ENCODE measurements at regions not wholly inside any gene's neighbourhood (a gene's known extent, or its start where the extent isn't known, plus 50 kb on each side); places are given as distances from the start of the nearest gene placed in this dataset.

DNA sequence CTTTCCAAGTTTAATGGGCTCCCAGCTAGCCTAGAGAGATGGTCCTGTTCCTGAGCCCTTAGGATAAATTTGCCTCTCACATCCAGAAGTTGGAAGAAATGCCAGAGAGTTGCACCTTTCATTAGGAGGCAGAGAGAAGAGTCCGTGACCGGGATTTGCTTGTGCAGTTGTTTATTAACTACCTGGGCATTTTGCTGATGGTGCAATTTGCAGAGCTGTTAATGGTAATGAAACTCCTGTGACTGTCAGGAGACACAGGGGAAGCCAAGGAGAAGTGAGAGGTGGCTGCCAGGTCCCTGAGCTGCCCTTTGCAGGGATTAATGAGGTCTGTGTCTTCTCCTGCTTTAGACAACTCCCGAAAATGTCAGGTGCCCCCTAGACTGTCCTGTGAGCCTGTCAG, 69.1 kb upstream of the B3GAT1 start:
- DNase-seq, result no peak

DNA sequence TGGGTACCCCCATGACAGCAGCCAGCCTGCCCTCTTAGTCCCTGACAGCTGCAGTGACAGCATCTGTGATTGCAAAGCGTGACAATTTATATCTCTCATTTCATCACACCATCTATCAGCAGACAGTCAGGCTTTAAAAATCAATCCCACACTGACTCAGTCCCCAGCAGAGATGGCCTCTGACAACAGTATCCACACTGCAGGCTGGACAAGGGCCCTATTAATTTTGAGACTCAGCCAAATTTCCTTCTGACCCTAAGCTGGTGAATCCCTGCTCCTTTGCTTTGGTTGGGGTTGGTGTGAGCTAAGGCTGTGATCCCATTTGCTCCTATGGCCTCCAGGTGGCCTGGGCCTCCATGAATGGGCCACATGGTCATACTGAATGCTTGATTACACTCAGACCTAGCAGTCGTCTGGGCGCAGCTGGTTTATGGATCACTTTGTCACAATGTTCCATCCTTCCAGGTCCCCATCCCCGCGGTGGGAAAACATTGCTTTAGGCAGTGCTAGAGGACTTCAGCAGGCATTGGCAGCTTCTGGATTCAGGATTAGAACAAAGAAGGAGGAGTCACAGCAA, 68.2 kb upstream of the B3GAT1 start:
- DNase-seq, result no peak

DNA sequence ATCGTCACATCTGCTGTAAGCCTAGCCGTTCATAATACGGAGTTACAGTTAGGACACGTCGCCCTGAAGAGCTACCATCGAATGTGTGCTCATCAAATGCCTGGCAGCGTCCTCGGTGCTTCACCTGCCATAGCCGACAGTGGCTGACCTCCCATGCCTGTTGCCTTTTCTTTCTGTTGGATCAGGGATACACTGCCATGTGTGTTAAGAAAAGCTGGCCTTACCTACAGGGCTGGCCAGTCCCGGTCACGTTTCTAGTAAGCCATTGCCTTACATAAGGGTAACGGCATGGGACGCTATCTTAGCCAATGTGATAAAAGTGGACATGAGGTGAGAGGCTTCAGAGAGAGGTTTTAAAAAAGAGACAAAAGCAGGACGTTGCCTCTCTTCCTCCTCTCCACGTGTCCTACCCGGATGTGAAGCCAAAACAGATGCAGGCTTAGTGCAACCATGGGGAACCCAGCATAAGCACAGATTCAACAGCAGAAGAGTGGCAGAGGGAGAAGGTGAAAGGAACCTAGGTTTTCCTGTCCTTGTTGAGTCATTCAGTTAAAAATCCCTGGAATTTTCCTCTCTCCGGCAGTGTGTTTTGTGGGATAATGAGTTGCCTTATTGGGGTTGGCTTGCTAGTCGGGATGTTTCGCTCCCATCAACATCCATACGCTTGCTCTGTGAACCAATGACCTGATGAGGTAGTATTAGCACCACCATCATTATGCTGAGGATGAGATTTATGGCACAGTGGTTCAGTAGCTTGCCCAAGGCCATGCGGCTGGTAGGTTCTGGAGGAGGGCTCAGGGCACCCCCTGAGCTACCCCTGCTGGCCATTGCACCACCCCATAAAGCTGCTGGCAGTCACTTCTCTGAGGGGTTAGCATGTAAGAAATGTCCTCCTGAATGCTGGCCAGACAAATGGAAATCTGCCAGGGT, 67.4 kb upstream of the B3GAT1 start:
- DNase-seq, result no peak

DNA sequence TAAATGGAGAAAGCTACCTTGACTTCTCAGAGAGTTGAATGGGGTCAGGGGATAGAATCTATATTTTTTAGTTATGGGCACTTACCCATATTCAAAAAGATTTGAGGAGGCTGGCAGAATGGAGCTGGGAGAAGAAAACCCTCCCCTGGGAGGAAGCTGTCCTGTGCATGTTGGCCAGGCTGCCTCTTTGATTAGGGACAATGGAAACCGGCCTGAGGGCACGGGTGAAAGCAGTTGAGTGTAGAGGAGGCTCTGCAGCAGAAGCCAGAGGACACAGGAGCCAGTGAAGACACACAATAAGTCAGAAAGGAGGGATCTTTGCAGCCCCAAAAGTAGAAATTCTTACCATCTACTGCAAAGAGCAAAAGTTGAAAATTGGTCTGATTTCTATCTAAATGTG, 66.6 kb upstream of the B3GAT1 start:
- DNase-seq, result no peak

DNA sequence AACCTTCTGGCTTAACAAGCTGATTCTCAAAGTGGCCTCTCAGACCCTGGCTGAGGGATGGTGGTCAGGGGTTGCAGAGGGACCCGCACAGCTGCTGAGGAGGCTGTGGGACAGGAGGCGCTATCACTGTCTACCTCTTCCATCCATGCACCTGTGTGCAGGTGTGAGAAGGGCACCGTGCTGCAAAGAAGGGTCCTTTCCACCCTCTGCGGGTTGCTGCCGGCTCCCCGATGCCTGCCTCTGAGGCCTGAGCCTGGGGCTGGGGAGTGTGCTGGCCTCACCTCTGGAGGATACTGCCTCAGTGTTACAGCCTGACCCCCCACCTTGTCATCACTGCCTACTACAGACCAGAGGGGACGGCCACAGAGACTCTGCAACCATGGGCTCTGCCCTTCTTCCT, 66.1 kb upstream of the B3GAT1 start:
- no peak for DNase-seq

DNA sequence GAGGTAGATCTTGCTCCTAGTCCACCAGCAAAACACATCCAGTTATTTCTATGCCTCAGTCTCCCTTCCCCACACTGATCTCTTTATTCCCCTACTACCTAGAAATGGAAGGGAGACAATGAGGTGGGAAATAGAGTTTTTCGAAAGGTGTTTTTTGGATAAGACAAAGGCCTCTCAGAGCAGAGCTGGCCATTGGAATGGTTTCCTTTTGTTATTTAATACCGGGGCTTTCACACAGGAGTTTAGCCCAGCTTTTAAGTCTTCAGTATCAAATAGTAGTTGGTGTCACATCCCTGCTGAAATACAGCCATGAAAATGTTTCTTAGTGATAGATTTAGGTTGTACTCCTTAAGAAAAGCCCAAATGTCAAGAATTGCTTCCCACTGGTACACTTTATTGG, 65.4 kb upstream of the B3GAT1 start:
- DNase-seq, result no peak

DNA sequence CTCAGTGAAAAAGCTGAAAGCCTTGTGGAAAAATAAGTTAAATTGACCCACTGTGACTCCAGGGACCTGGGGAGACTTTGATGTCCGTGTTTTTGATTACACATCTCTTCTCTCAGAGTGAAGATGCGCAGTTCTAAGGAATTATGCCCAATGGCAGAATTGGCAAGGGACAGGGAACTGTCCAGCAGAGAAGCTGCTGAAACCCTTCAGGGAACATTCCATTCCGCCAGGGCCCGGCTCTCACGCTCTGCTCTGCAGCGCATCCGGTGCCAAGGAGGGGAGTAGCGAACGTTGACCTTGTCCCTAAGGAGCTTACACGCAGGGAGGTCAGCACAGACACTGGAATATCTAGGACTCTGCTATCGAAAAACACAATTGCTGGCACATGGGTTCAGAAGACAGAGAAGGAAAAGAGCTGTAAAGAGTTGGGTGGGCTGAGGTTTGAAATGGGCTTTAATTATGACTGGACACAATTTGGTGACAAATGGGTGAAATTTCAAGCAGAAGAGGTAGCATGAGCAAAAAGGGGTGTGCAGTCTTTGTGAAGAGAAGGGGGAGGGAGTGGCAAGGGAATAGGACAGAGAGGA, 64.5 kb upstream of the B3GAT1 start:
- DNase-seq, result no peak

DNA sequence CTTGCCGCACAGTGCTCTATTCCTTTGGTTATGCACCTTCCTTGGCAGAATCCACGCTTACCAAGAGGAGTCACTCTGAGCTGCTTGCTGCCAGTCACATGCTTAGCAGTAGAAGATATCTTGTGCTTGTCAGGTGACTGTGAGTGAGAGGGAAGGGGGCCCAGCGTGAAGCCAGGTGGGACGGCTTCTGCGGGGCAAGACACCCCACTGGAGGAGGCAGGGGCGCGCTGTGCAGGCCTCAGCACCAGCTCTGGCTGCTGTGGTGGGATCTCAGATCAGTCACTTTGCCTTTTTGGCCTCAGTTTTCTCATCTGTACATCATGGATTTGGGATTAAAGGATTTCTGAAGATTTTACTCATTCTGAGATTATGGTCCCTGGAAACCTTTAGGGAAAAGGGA, 63.9 kb upstream of the B3GAT1 start:
- no peak for DNase-seq

DNA sequence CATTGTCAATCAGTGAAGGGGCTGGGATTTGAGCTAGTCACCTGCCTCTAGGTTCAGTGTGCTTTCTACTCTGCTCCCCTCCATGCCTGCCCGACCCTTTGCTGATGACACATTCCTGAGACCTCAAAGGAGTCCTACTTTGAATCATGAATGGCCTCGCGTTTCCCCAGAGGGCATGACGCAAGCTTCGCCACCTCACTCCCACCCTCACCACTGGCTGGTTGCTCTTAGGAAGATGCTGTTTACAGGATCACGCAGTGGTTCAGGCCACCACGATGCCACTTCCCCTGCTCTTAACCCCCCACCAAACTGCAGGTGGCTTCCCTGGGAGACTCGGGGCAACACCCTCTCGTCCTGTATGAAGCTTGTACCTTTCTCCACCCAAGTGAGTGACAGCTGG, 62.9 kb upstream of the B3GAT1 start:
- no peak for DNase-seq

DNA sequence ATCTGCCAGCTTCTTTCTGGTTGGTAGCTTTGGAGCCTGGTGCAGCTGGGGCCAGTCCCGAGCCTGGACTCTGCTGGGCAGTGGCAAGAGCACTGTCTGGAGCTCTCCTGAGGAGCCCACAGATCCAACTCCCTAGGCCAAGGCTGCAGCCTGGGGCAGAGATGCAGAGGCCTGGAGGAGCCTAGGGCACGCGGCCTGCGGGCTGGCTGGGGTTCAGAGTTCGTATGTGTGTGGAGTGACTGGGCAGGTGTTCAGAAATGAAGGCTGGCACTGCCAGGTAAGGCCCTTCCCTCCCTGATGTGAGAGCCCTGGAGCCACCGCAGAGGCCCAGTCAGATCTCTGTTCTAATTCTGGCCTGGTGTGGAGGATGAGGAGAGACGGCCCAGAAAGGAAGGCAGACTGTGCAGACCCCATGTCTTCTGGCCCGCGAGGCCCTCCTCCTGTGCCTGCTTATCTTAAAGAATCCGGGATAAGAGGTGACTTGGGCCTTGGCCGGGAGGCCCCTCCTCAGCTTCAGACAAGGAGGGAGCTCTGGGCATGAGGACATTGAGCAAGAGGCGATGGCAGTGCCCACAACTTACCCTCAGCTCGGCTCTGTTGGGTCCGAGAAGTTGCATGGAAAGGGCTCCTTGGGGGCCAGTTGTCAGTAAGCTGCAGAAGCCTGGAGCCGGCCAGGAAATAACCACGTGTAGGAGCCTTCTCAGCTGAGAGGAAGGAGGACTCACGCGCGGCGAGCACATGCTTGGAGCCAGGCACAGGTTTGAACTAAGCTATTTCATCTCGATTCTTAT, 62.2 kb upstream of the B3GAT1 start:
- DNase-seq, result no peak

DNA sequence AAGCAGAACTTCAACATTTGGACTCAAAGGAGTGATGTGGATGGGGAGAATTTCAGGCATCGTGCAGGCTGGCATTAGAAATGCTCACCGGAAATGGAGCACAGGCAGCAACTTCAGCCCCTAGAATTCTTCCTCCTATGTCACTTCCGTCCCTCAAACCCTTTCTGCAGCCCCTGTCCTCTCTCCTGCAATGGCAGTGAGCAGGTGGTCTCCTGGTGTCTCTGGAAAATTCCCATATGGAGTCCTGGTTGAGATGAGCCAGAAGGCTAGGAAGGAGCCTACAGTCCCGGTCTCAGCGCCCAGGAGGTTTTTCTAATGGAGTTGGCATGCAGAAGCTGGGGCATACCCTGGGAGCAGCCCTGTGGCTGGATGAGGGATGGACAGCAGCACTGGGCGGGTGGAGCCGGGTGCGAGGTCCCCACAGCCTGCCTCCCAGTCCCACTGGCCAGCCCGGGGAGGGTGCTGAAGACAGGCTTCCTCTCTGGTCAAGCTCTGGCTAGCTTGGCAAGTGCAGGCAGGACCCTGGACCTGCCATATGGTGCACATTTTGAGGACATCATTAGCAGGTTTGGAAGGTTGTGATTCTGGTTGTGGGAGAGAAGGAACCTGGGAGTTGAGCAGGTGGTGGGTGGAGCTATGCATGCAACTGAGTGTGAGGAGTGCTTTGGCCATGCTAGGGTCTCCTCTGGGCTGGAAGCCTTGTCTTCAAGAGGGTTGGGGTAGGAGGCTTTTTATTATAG, 59.8 kb upstream of the B3GAT1 start:
- no peak for DNase-seq

DNA sequence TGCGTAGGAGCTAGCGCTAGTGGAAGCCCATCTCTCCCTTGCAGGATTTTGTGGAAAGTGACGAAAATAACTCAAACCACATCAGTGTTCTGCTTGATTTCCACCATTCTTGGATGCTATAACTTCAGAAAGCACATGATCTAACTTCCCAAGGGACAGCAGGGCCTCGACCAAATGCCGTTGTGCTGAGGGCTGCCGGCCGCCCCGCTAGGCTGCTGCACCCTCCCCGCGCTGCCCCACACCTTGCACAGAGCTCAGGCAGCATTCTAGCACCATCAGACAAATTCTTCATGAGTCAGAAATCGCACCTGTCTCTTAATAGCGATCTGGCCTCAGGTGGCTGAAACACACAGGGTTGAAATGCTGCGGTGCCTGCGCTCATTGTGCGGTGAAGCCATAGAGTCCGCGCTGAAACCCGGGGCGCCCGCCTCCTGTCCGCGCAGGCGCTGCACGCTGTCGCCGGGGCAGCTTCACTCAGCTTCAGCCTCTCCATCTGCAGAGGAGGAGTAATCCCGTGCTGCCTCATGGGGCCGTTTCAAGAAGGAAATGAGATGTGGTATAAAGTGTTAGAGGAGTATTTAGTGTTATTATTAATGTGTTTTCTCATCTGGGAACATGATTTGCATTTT, 59.2 kb upstream of the B3GAT1 start:
- peak; percentile 4 for DNase-seq

DNA sequence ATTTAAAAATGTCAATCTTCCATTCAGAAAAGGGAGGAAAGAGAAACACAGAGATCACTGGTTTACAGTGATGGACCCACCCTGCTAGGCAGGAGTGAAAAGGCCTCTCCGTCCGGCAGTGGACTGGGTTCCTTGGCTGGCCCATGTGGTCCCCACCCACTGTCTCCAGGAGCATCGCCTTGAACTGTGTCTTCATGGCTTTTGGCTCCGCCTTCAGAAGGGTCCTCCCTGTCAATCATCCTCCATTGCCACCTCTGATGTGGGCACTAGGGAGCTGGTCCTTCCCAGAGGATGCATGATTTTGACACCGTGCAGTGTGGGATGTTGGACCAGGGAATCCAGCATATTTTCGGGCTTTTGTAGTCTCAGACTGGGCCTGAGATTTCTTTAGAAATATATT, 58.2 kb upstream of the B3GAT1 start:
- no peak for DNase-seq

DNA sequence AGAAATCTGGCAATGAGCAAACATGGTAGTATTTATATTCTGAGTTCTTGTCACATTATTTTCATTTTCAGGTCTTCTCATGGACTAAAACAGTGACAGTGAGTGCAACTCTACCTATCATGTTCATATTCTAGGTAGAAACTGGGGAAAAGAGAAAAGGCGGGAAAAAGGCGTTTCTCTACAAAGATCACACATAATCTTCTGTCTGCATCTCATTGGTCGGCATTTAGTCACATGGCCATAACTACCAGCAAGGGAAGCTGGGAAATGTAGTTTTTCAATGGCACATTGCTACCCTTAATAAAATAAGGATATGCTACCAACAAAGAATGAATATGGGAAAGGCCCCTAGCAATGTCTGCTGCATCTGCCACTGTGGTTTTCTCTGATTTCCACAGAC, 57.6 kb upstream of the B3GAT1 start:
- DNase-seq, result no peak

DNA sequence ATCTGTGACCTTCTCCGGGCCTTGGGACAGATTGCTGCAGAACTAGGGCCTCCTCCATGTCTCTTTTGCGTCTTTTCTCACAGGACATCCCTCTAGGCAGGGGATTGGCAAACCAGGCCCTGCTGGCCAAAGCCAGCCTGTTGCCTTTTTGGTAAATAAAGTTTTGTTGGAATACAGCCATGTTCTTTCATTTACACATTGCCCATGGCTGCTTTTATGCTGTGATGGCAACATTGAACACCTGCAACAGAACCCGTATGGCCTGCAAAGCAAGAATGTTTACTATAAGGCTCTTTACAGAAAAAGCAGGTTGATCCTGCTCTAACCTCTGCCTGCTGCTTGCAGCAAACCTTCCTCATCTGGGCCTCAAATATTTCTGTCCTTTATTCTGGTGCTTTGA, 56.8 kb upstream of the B3GAT1 start:
- no peak for DNase-seq

DNA sequence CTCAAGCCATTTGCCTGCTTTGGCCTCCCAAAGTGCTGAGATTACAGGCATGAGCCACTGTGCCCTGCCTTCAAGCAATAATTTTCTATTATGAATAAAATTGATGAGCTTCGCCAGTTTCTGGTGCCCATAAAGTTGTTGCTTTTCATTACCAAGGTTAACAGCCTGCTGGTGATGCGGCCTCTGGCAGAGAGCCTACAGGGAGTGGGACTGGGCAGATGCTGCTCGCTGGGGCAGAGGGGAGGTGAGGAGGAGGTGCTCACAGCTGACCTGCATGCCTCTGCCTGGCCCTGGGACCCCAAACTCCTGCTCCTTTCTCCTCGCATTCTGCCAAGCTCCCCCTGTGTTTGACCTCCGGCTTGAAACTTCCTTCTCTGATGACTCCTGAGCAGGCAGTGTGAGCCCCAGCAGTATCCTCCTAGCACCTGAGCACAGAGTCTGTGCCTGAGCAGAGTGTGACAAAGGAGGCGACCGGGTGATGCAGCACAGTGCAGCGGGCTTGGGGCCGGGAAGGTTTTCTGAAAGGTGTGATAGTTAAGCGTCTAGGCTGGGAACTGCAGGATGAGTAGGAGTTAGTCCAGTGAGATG, 56.1 kb upstream of the B3GAT1 start:
- no peak for DNase-seq

DNA sequence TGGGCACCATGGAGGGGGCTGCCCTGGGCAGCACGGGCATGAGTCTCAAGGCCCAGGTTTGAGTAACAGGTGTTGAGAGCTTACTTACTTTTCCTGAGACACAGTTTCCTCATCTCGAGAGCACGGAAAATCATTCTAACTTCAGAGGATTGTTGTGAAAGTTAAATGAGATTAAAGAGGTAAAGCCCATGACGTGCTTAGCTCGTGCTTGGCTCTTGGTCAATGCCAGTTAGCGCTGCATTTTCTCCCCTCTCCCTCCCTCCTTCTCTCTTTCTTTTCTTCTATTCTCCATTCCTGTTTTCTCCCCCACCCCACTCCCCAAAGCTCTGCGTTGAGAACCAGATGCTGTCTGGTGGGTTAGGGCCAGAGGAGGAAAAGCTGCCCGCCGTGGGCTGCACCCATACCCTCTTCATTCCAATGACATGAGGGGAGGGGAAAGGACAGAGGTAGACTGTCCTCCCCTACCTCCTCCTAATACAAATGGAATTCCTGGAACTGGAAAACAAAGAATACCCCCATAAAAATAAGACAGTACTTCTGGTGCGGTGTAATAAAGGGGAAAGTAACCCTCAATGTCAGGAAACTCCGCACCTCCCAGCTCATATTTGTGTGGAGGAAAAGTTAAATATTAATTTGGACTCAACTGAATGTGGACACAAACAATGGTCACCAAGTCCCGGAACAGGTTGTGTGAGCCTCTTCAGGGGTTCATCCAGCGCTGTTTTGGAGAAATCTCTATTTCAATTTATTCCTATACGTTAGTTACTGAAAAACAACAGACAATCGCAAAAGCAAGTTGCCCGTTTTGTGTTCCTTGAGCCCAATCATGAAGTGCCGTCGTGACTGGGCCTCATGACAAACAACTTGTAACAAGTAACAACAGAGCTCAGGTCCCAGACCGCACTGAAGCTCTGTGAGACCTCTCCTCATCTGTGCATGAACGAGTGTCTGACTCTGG, 54.8 kb upstream of the B3GAT1 start:
- no peak for DNase-seq

DNA sequence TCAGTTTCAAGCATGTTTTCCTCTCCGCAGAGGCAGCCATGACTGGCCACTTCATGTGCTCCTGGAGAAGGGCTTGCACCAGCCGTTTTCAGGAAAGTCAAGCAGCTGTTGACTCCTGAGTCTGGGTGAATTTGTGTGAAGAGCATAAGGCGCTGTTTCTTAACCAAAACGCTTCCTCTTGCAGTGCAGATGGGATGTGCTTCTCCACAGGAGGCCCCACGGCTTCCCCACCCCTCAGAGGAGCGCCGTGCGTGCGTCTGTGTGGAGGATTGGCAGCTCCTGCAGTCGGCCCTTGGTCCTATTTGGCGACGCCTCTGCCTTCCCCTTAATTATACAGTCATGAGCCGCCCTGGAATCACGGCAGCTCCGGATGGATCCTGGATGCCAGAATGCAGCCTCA, 54.1 kb upstream of the B3GAT1 start:
- DNase-seq, result no peak

DNA sequence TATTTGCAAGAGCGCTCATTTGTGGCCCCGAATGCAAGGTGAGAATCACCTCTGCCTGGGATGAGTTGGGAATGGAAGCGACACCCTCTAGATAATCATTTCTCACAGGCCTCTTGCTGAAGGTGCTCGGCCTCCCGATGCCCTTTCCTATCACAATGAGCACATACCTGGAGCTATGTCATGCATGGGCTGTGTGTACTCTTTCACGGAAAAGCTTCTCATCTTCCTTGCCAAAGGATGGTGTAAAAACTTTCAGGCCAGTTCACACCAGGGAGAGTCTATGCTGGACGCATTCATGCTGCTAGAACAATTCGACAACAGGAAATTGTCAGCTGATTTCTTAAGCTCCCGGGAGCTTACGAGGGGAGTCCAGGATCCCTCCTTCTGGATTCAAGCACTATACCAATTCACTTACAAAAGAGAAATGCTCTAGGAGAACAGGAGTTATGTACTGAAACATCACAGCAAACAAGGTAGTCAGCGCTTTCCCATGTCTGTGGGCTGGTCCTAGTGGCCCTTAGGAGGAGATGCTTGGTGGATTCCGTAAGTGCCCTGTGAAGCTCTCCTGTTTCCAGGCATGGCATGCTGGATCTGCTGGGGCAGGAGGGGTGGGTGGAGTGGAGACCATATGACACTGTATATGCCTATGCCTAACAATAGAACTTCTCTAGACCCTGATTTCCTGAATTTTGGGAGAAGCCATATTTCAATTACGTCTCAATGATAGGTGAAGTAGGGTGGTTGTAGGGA, 53.1 kb upstream of the B3GAT1 start:
- DNase-seq, result no peak

DNA sequence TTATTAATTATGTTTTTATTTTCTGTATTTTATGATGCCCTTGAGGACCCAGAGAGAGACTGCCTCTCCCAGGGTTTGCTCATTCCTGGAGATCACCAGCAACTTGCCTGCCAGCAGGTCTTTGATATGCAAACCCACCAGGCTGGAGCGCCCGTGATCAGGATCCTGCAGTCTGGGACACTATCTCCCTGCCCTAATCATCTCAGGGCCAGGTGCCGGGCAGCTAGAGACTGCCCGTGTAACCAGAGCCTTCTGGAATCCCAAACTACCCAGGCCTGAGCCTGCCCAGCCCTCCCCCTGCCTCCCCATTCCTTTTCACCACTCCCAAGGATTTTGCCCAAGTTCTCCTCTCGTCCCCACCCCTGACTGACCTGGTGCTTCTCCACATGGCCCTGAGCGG, 52.2 kb upstream of the B3GAT1 start:
- no peak for DNase-seq
